WTC11 (cell line): ENCODE measurements at regions not wholly inside any gene's neighbourhood (a gene's known extent, or its start where the extent isn't known, plus 50 kb on each side); places are given as distances from the start of the nearest gene placed in this dataset.
A peak's percentile ranks its signal among the peaks of the same experiment; 100 is the strongest.

Experiments
- ATAC-seq: fragments of 200-7000 bp; cut with Tn5 transposase; 2 replicates; pipeline ENCODE4 v1.10.0; 2021; ENCODE audit warnings: mild to moderate bottlenecking, moderate library complexity
- CTCF ChIA-PET: fragments of 300-600 bp; sonication (Branson Sonifier 250); formaldehyde crosslinking; loops from one replicate; lab custom pipeline; 2021; ENCODE audit warnings: antibody characterized with exemption; lab: Charles Lee
- POLR2A ChIA-PET: fragments of 350-600 bp; sonication (Branson Sonifier 250); formaldehyde crosslinking; loops from one replicate; lab custom pipeline; 2021; ENCODE audit warnings: antibody characterized with exemption; lab: Charles Lee
- DNase-seq: peaks from one replicate; pipeline ENCODE4 v3.0.0; 2021; ENCODE audit warnings: low spot score
- H3K27ac Mint-ChIP-seq: 2 replicates; pipeline ENCODE4 v1.8.0; 2021; ENCODE audit warnings: mixed read lengths
- H3K27me3 Mint-ChIP-seq: 2 replicates; pipeline ENCODE4 v1.8.0; 2021; ENCODE audit warnings: low read depth, mild to moderate bottlenecking, moderate library complexity, mixed read lengths
- H3K36me3 Mint-ChIP-seq: 2 replicates; pipeline ENCODE4 v1.8.0; 2021; ENCODE audit warnings: mixed read lengths
- H3K4me1 Mint-ChIP-seq: 2 replicates; pipeline ENCODE4 v1.8.0; 2022; ENCODE audit warnings: mixed read lengths
- H3K4me3 Mint-ChIP-seq: 2 replicates; pipeline ENCODE4 v1.8.0; 2021; ENCODE audit warnings: mild to moderate bottlenecking, moderate library complexity, mixed read lengths
- H3K9me3 Mint-ChIP-seq: 2 replicates; pipeline ENCODE4 v1.8.0; 2021; ENCODE audit warnings: mixed read lengths
- FOXK1 ChIP-seq: sonication (generic); formaldehyde crosslinking; IDR thresholded peaks from 2 replicates; pipeline ENCODE4 v1.8.0; 2022; ENCODE audit warnings: mild to moderate bottlenecking, moderate library complexity, missing genetic modification reagents
- GRHL2 ChIP-seq: fragments of 250-450 bp; sonication (Bioruptor Pico); IDR thresholded peaks from 2 replicates; pipeline ENCODE4 v1.8.0; 2022; ENCODE audit warnings: mild to moderate bottlenecking, moderate library complexity; ENCODE audit not compliant: insufficient replicate concordance, severe bottlenecking
- IRF2 ChIP-seq: sonication (generic); formaldehyde crosslinking; IDR thresholded peaks from 2 replicates; pipeline ENCODE4 v1.8.0; 2022; ENCODE audit warnings: low read depth, missing genetic modification reagents, borderline replicate concordance
- MXD4 ChIP-seq: fragments of 250-450 bp; sonication (Bioruptor Pico); IDR thresholded peaks from 2 replicates; pipeline ENCODE4 v1.8.0; 2021; ENCODE audit warnings: mild to moderate bottlenecking, moderate library complexity, borderline replicate concordance
- NFYB ChIP-seq: sonication (generic); formaldehyde crosslinking; conservative IDR thresholded peaks from 2 replicates; pipeline ENCODE4 v1.8.0; 2022; ENCODE audit warnings: low read depth, missing genetic modification reagents
- SMAD3 ChIP-seq: sonication (generic); formaldehyde crosslinking; IDR thresholded peaks from 2 replicates; pipeline ENCODE4 v1.8.0; 2022; ENCODE audit warnings: missing genetic modification reagents, mild to moderate bottlenecking, borderline replicate concordance
- SOX15 ChIP-seq: fragments of 250-450 bp; sonication (Bioruptor Pico); IDR thresholded peaks from 2 replicates; pipeline ENCODE4 v1.9.0; 2021; ENCODE audit warnings: mild to moderate bottlenecking
- STAT6 ChIP-seq: sonication (generic); formaldehyde crosslinking; conservative IDR thresholded peaks from 2 replicates; pipeline ENCODE4 v1.8.1; 2023; ENCODE audit warnings: mild to moderate bottlenecking, low read depth, missing genetic modification reagents, moderate library complexity
- TEAD1 ChIP-seq: sonication (generic); formaldehyde crosslinking; IDR thresholded peaks from 2 replicates; pipeline ENCODE4 v1.8.0; 2022; ENCODE audit warnings: mild to moderate bottlenecking, missing genetic modification reagents
- USF1 ChIP-seq: sonication (generic); formaldehyde crosslinking; IDR thresholded peaks from 2 replicates; pipeline ENCODE4 v1.8.0; 2022; ENCODE audit warnings: mild to moderate bottlenecking, missing genetic modification reagents
- ZMAT4 ChIP-seq: fragments of 250-450 bp; sonication (Bioruptor Pico); IDR thresholded peaks from 2 replicates; pipeline ENCODE4 v1.9.0; 2021; ENCODE audit warnings: mild to moderate bottlenecking
- ZNF219 ChIP-seq: sonication (generic); formaldehyde crosslinking; IDR thresholded peaks from 2 replicates; pipeline ENCODE4 v1.8.0; 2023; ENCODE audit warnings: missing genetic modification reagents, mild to moderate bottlenecking, borderline replicate concordance
- ZNF232 ChIP-seq: sonication (generic); formaldehyde crosslinking; IDR thresholded peaks from 2 replicates; pipeline ENCODE4 v1.8.0; 2022; ENCODE audit warnings: mild to moderate bottlenecking, missing genetic modification reagents
- ZNF396 ChIP-seq: fragments of 250-450 bp; sonication (Bioruptor Pico); IDR thresholded peaks from 2 replicates; pipeline ENCODE4 v1.8.0; 2021; ENCODE audit warnings: mild to moderate bottlenecking, moderate library complexity, borderline replicate concordance
- ZNF423 ChIP-seq: fragments of 250-450 bp; sonication (Bioruptor Pico); IDR thresholded peaks from 2 replicates; pipeline ENCODE4 v2.1.2; 2022; ENCODE audit warnings: mild to moderate bottlenecking, moderate library complexity
- ZNF425 ChIP-seq: fragments of 250-450 bp; sonication (Bioruptor Pico); conservative IDR thresholded peaks from 2 replicates; pipeline ENCODE4 v1.9.0; 2021; ENCODE audit warnings: mild to moderate bottlenecking
- ZNF532 ChIP-seq: fragments of 250-450 bp; sonication (Bioruptor Pico); IDR thresholded peaks from 2 replicates; pipeline ENCODE4 v1.9.0; 2021; ENCODE audit warnings: mild to moderate bottlenecking, borderline replicate concordance
- ZSCAN18 ChIP-seq: fragments of 250-450 bp; sonication (Bioruptor Pico); IDR thresholded peaks from 2 replicates; pipeline ENCODE4 v2.1.2; 2022; ENCODE audit warnings: mild to moderate bottlenecking, moderate library complexity

- TF ChIP-seq ZNF532 (CRISPR knock-in tag) (no peak), SOX15 (CRISPR knock-in tag) (no peak), SMAD3 (CRISPR knock-in tag) (no peak), NFYB (CRISPR knock-in tag) (no peak)
These were observed 254.5 kb downstream of the RASEF start (continued) for GRCh38 chr9:82808478-82808877.

GRCh38 chr9:82810915-82811314, 252.0 kb downstream of the RASEF start:
- Mint-ChIP-seq H3K4me3 (no peak overlapping the region), H3K36me3 (peaks cover 7% of the 10 kb centered on the region), H3K27ac (peak overlapping the region; percentile 94), H3K27me3 (no peaks in the 10 kb centered on the region), H3K4me1 (peaks cover 60% of the 10 kb centered on the region), H3K9me3 (peaks cover 21% of the 10 kb centered on the region)
- POLR2A ChIA-PET: no interaction called here
- DNase-seq (peak; percentile 43), ATAC-seq (peak; percentile 78)
- TF ChIP-seq STAT6 (CRISPR knock-in tag) (no peak), ZSCAN18 (CRISPR knock-in tag) (peak; percentile 95), ZNF232 (CRISPR knock-in tag) (no peak), ZNF423 (CRISPR knock-in tag) (peak; percentile 73; the same call in 1 of the 2 replicates), ZNF532 (CRISPR knock-in tag) (peak; percentile 96), IRF2 (CRISPR knock-in tag) (no peak), TEAD1 (CRISPR knock-in tag) (peak; percentile 68; the same call in 1 of the 2 replicates), FOXK1 (CRISPR knock-in tag) (no peak), GRHL2 (CRISPR knock-in tag) (no peak), MXD4 (CRISPR knock-in tag) (peak; percentile 43; the same call in 1 of the 2 replicates), ZNF219 (CRISPR knock-in tag) (no peak), USF1 (CRISPR knock-in tag) (no peak), ZNF425 (CRISPR knock-in tag) (0 out of 2 replicates have a peak, but pooled peaks have one; percentile 51), ZNF396 (CRISPR knock-in tag) (peak; percentile 86), ZMAT4 (CRISPR knock-in tag) (no peak)
- CTCF ChIA-PET: no interaction called here
